HepG2 (cell line): ENCODE measurements at regions not wholly inside any gene's neighbourhood (a gene's known extent, or its start where the extent isn't known, plus 50 kb on each side); places are given as distances from the start of the nearest gene placed in this dataset.

Source experiments
- ATAC-seq: fragments of 200-7000 bp; cut with Tn5 transposase; 3 replicates; pipeline ENCODE4 v1.9.1; 2020; ENCODE audit warnings: mild to moderate bottlenecking, moderate library complexity
- BruUV-seq: library from RNA; stranded (reverse); fragments of 400-500 nt; replicated peaks from 2 replicates; lab custom pipeline; 2021; lab: Mats Ljungman, UMichigan
- CTCF ChIA-PET: fragments of 300-600 bp; formaldehyde crosslinking; extraction: SDS; loops from one replicate; lab custom pipeline; 2021; ENCODE audit warnings: low total read pairs, inconsistent platforms, low intra/inter-chr PET ratio; lab: Yijun Ruan, JAX
- POLR2A ChIA-PET: fragments of 350-600 bp; sonication (Branson Sonifier 250); formaldehyde crosslinking; loops from one replicate; lab custom pipeline; 2020; ENCODE audit warnings: antibody characterized with exemption, inconsistent platforms; lab: Yijun Ruan, JAX
- DNase-seq: peaks from one replicate; pipeline ENCODE4 v3.0.0-alpha.2; 2015; ENCODE audit warnings: low spot score
- FAIRE-seq: peaks from 3 replicates; lab custom pipeline; 2011; peaks lifted over from hg19 to GRCh38; lab: Jason Lieb, UNC
- H2AFZ ChIP-seq: one replicate; pipeline ENCODE4 v1.6.1; 2011; ENCODE audit warnings: low read length, inconsistent platforms
- H3K27ac ChIP-seq: fragments of 300-600 bp; 3 replicates; pipeline ENCODE4 v1.8.0; 2011; ENCODE audit warnings: mixed run types, mild to moderate bottlenecking, mixed read lengths, low read length, inconsistent platforms; ENCODE audit not compliant: insufficient read depth; ENCODE audit errors: extremely low read length
- H3K27me3 ChIP-seq, 2 experiments: fragments of 200-600 bp in 1 of 2; 2 replicates in 1 of 2; 3 replicates in 1 of 2; pipeline versions ENCODE4 v1.6.0 to v1.8.0; 2011; ENCODE audit warnings: low read length in 2 of 2, mild to moderate bottlenecking in 2 of 2, moderate library complexity in 2 of 2, inconsistent platforms in 1 of 2; ENCODE audit not compliant: insufficient read depth in 2 of 2, control insufficient read depth in 1 of 2
- H3K36me3 ChIP-seq, 2 experiments: fragments of 200-600 bp in 1 of 2; replicated peaks in 1 of 2; 2 replicates in 1 of 2; 3 replicates in 1 of 2; pipeline versions ENCODE4 v1.5.1 to v1.8.0; 2011; ENCODE audit warnings: low read length in 2 of 2, inconsistent platforms in 1 of 2; ENCODE audit not compliant: insufficient read depth in 2 of 2, control insufficient read depth in 1 of 2
- H3K4me1 ChIP-seq: 2 replicates; pipeline ENCODE4 v1.5.1; 2012; ENCODE audit warnings: low read length, inconsistent platforms; ENCODE audit not compliant: insufficient read depth
- H3K4me2 ChIP-seq: 2 replicates; pipeline ENCODE4 v1.6.0; 2011; ENCODE audit warnings: low read depth, low read length, inconsistent platforms
- H3K4me3 ChIP-seq, 3 experiments: fragments of 200-600 bp in 1 of 3; sonication (generic), shearing (Covaris generic) in 1 of 3; replicated peaks in 1 of 3; 2 replicates each; pipeline ENCODE4 v1.5.1; 2011 to 2016; ENCODE audit warnings: low read length in 3 of 3, inconsistent platforms in 2 of 3, low read depth in 2 of 3, mild to moderate bottlenecking in 2 of 3, control low read depth in 1 of 3, mixed read lengths in 1 of 3; ENCODE audit not compliant: insufficient read depth in 1 of 3
- H3K79me2 ChIP-seq: one replicate; pipeline ENCODE4 v1.6.1; 2011; ENCODE audit warnings: low read length, inconsistent platforms; ENCODE audit not compliant: insufficient read depth
- H3K9ac ChIP-seq: 2 replicates; pipeline ENCODE4 v1.6.0; 2011; ENCODE audit warnings: mild to moderate bottlenecking, low read depth, low read length, inconsistent platforms; ENCODE audit not compliant: insufficient read depth
- H3K9me3 ChIP-seq: 2 replicates; pipeline ENCODE4 v1.5.1; 2012; ENCODE audit warnings: mild to moderate bottlenecking, low read length
- H4K20me1 ChIP-seq: 2 replicates; pipeline ENCODE4 v1.6.0; 2011; ENCODE audit warnings: inconsistent platforms, mild to moderate bottlenecking, low read length, moderate library complexity; ENCODE audit not compliant: insufficient read depth
- GMEB2 ChIP-seq: IDR thresholded peaks from 2 replicates; pipeline ENCODE4 v1.6.1; 2016; ENCODE audit warnings: missing biosample characterization, missing genetic modification reagents, low read depth
- IRF1 ChIP-seq: sonication (generic); formaldehyde crosslinking; IDR thresholded peaks from 2 replicates; pipeline ENCODE4 v1.4.0; 2020; ENCODE audit warnings: low read depth, mild to moderate bottlenecking, missing genetic modification reagents
- KLF15 ChIP-seq: sonication (generic); formaldehyde crosslinking; IDR thresholded peaks from 2 replicates; pipeline ENCODE4 v1.8.1; 2023; ENCODE audit warnings: borderline replicate concordance, mild to moderate bottlenecking, inconsistent platforms, missing genetic modification reagents, mixed read lengths
- SKI ChIP-seq: fragments of 450-650 bp; IDR thresholded peaks from one replicate; pipeline ENCODE4 v1.6.1; 2018; ENCODE audit warnings: mild to moderate bottlenecking; ENCODE audit not compliant: partially characterized antibody
- SKIL ChIP-seq: sonication (generic); formaldehyde crosslinking; IDR thresholded peaks from 2 replicates; pipeline ENCODE4 v1.8.0; 2022; ENCODE audit warnings: missing genetic modification reagents, mild to moderate bottlenecking, moderate library complexity, borderline replicate concordance
- ZFP91 ChIP-seq: sonication (generic); formaldehyde crosslinking; IDR thresholded peaks from 2 replicates; pipeline ENCODE4 v1.9.0; 2022; ENCODE audit warnings: missing genetic modification reagents, mild to moderate bottlenecking, borderline replicate concordance
- ZNF652 ChIP-seq: IDR thresholded peaks from 2 replicates; pipeline ENCODE4 v1.6.1; 2016; ENCODE audit warnings: low read depth, borderline replicate concordance
- WGBS: methylation state at CpG from one replicate; pipeline ENCODE4 v1.1.6; 2017; ENCODE audit warnings: low lambda C conversion rate; 5-methylcytosine and 5-hydroxymethylcytosine counted together
- in situ Hi-C: cut with HindIII; loops from 2 replicates; pipeline ENCODE4 v1.10.0; 2017; ENCODE audit warnings: low pct_unique_long_range_greater_than_20kb; ENCODE audit not compliant: extremely low pct_ligation_motif_present
- intact Hi-C: fragments of 100-400 bp; cut with micrococcal nuclease; formaldehyde crosslinking; loops from one replicate; pipeline ENCODE4 v1.10.0; 2022; ENCODE audit not compliant: unreplicated experiment

- in situ Hi-C loops, result no loop called here
- Histone ChIP-seq H3K4me1 (no peaks in the 10 kb centered on the region), H3K79me2 (no peaks in the 10 kb centered on the region), H3K27ac (no peak overlapping the region), H4K20me1 (no peaks in the 10 kb centered on the region), H3K27me3 (0 out of 5 replicates have a peak, but pooled peaks cover 0 to 3% of the 10 kb centered on the region in 2 experiments), H3K4me3 (no peak overlapping the region), H2AFZ (no peak overlapping the region), H3K36me3 (no peaks in the 10 kb centered on the region), H3K9me3 (no peaks in the 10 kb centered on the region), H3K4me2 (no peak overlapping the region), H3K9ac (no peak overlapping the region)
- TF ChIP-seq ZFP91 (CRISPR knock-in tag) (no peak), SKI (no peak), KLF15 (CRISPR knock-in tag) (no peak), IRF1 (CRISPR knock-in tag) (no peak), ZNF652 (no peak), GMEB2 (CRISPR knock-in tag) (no peak), SKIL (no peak)
- ATAC-seq (no peak), DNase-seq (no peak), FAIRE-seq (no peak)
- BruUV-seq, result no TSS peak
- intact Hi-C loops, result no loop called here
- 0% methylated on average over 1 of the region's 1 CpG for WGBS
- ChIA-PET POLR2A (no interaction called here), CTCF (no interaction called here)
Observed at GRCh38 chr17:71870546-71870862, 250.3 kb upstream of the SOX9 start.
